Heart left ventricle (tissue), 16 donors: ENCODE measurements at regions not wholly inside any gene's neighbourhood (a gene's known extent, or its start where the extent isn't known, plus 50 kb on each side); places are given as distances from the start of the nearest gene placed in this dataset.

Experiments
- ATAC-seq, 4 donors: fragments of 200-7000 bp; cut with Tn5 transposase; one replicate each; pipeline ENCODE4 v1.9.1; 2020 to 2022; ENCODE audit warnings: moderate library complexity in 4 of 4, mild to moderate bottlenecking in 3 of 4, moderate number of reproducible peaks in 1 of 4
- DNase-seq, 5 donors: peaks; one replicate each; pipeline ENCODE4 v3.0.0-alpha.2; 2020
- H3K27ac ChIP-seq, 12 donors: fragments of 200-600 bp; sonication (generic) in 4 of 12; one replicate each; pipeline versions ENCODE4 v1.5.0 to v1.8.0; 2016 to 2022; ENCODE audit warnings: mild to moderate bottlenecking in 2 of 12
- H3K27me3 ChIP-seq, 9 donors: fragments of 200-600 bp; sonication (generic) in 2 of 9; one replicate each; pipeline versions ENCODE4 v1.5.1 to v1.8.0; 2016 to 2022; ENCODE audit warnings: mild to moderate bottlenecking in 3 of 9
- H3K36me3 ChIP-seq, 9 donors: fragments of 200-600 bp; sonication (generic) in 2 of 9; one replicate each; pipeline versions ENCODE4 v1.5.0 to v1.8.0; 2018 to 2022; ENCODE audit warnings: mild to moderate bottlenecking in 2 of 9
- H3K4me1 ChIP-seq, 12 donors: fragments of 200-600 bp; sonication (generic) in 4 of 12; one replicate each; pipeline versions ENCODE4 v1.5.0 to v1.8.0; 2016 to 2022; ENCODE audit warnings: mild to moderate bottlenecking in 3 of 12
- H3K4me3 ChIP-seq, 12 donors: fragments of 200-600 bp; sonication (generic) in 4 of 12; one replicate each; pipeline versions ENCODE4 v1.5.0 to v1.8.0; 2017 to 2022; ENCODE audit warnings: mild to moderate bottlenecking in 9 of 12, moderate library complexity in 4 of 12
- H3K9me3 ChIP-seq, 12 donors: fragments of 200-600 bp; sonication (generic) in 4 of 12; one replicate each; pipeline versions ENCODE4 v1.5.0 to v1.8.0; 2016 to 2022; ENCODE audit warnings: mild to moderate bottlenecking in 1 of 12
- POLR2A ChIP-seq, 2 donors: fragments of 450-650 bp; IDR thresholded peaks; one replicate each; pipeline ENCODE4 v1.6.1; 2017; ENCODE audit warnings: antibody characterized with exemption in 2 of 2, mild to moderate bottlenecking in 2 of 2, moderate library complexity in 2 of 2
- WGBS, 4 donors: extraction: QIAGEN DNeasy Blood & Tissue Kit in 2 of 4; methylation state at CpG; one replicate each; pipeline versions ENCODE4 v1.1.5 to v1.1.7; 2013 to 2018; 5-methylcytosine and 5-hydroxymethylcytosine counted together
- intact Hi-C, 10 donors: fragments of 100-400 bp; cut with DNase I; formaldehyde crosslinking; loops; one replicate each; pipeline versions ENCODE4 v1.11.1 to v1.14.2; 2022
- TF ChIP-seq, protein P1 (sequence below), 12 donors: fragments of 200-600 bp; sonication (generic) in 4 of 12; IDR thresholded peaks; one replicate each; pipeline versions ENCODE4 v1.5.0 to v1.8.0; 2018 to 2022; ENCODE audit warnings: antibody characterized with exemption in 12 of 12, mild to moderate bottlenecking in 5 of 12
- donor health status: ischemic (EF 13 %, LVEDD 7.1; RV severe dilation, severe dysfunction).
- donor health status: healthy with polysubstance abuse.
- donor health status: DM: no; HTN: yes; CAD: no.
- donor health status: DM: no; HTN: no; CAD: no.
- donor health status: ischemic (EF 25% LVEDD 6.9; RV normal size, moderate dysfunction).
- donor health status: ischemic (EF 25% LVEDD 5.7; RV mildly dilated, moderate dysfunction).
- donor health status: healthy.
- donor health status: DM: yes; HTN: yes; CAD: no.
- donor health status: ischemic (EF 35%, LVEDD 5.7; RV mildly dilated, moderate dysfunction).
- donor health status: nonischemic (EF 11% LVEDD 7.7; RV severe dilation, severe dysfunction).
- donor health status: DM: yes; HTN: yes; CAD: no.
- donor health status: PGD.
- donor health status: ischemic (EF 29% LVEDD 5.4; RV normal size, mild dysfunction).
- donor health status: nonischemic (EF 23%, LVEDD 6.1; RV moderate dilation, normal function).

DNA sequence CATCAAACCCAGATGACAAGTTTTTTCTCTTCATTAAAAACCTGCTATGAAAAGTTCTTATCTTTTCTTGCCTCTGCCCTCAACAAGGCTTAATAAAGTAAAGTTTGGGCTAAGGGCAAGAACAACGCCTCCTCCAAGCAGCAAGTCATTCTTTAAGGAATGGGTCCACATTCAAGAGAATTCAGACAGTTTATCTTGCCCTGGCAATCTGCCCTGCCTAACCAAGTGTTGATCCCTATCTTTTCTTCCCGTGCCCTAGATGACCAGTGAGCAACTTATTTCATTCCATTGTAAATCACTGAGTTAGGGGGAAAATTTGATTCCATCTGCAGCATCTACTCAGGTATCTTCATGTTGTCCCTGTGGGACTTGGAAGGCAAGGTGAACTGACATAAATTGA, 370.3 kb upstream of the DPPA4 start:
- no peak for TF ChIP-seq POLR2A (IDR thresholded peaks at IDR 0.05)
- TF ChIP-seq, protein P1, sequence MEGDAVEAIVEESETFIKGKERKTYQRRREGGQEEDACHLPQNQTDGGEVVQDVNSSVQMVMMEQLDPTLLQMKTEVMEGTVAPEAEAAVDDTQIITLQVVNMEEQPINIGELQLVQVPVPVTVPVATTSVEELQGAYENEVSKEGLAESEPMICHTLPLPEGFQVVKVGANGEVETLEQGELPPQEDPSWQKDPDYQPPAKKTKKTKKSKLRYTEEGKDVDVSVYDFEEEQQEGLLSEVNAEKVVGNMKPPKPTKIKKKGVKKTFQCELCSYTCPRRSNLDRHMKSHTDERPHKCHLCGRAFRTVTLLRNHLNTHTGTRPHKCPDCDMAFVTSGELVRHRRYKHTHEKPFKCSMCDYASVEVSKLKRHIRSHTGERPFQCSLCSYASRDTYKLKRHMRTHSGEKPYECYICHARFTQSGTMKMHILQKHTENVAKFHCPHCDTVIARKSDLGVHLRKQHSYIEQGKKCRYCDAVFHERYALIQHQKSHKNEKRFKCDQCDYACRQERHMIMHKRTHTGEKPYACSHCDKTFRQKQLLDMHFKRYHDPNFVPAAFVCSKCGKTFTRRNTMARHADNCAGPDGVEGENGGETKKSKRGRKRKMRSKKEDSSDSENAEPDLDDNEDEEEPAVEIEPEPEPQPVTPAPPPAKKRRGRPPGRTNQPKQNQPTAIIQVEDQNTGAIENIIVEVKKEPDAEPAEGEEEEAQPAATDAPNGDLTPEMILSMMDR (IDR thresholded peaks at IDR 0.05): no peak
- DNase-seq (no peak), ATAC-seq (no peak)
- Histone ChIP-seq H3K36me3 (no peaks in the 10 kb centered on the region), H3K27ac (no peak overlapping the region), H3K4me1 (no peaks in the 10 kb centered on the region), H3K4me3 (no peak overlapping the region), H3K27me3 (no peaks in the 10 kb centered on the region), H3K9me3 (peaks cover 0 to 7% (median 0%) of the 10 kb centered on the region in 12 donors)
- intact Hi-C loops: no loop called here
- WGBS, 4 donors: 63 to 70% (median 68%) methylated on average over 2 of the region's 2 CpGs

DNA sequence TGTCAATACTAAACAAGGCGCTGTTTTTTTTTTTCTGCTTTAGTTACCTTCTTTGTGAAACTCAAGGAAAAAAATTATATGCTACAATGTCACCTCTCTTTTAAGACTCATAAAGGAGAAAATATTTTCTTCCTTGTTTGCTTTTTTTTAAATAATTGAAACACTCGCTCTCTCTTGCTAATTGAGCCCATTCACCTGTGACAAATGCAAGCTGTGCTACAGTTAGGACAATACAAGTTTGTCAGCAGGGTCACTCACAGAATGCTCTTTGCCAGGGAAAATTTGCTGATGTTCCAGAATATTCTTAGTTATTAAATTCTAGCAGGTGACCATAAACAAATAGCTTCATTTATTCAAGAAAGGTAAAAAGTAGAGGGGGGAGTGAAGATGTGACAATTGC, 375.9 kb upstream of the DPPA4 start:
- H3K27me3 ChIP-seq: no peaks in the 10 kb centered on the region
- TF ChIP-seq, protein P1 (IDR thresholded peaks at IDR 0.05): no peak
- TF ChIP-seq POLR2A (IDR thresholded peaks at IDR 0.05): no peak
- DNase-seq (no peak), ATAC-seq (no peak)
- no peak overlapping the region for H3K27ac ChIP-seq
- no peaks in the 10 kb centered on the region for H3K36me3 ChIP-seq
- H3K4me3 ChIP-seq: no peak overlapping the region
- no peaks in the 10 kb centered on the region for H3K4me1 ChIP-seq
- WGBS, 4 donors: 66 to 75% (median 74%) methylated on average over 2 of the region's 2 CpGs
- intact Hi-C loops: no loop called here
- no peaks in the 10 kb centered on the region for H3K9me3 ChIP-seq

DNA sequence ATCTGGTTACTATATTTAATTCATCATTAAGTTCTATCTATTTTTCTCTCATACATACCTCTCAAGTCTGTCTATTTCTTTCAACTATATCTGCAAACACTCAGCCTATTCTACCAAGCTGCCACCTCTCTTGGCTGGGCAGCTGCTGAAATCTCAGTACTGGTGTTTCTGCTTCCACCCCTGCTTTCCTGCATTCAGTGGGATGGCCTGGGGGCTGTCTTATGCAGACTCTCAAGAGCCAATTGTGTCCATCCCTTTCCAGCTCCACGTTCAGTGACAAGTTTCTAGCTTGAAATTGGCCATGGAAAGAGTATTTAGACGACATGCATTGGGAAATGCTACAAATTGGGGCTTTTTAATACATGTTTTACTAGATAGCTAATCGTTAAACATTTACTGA, 378.4 kb upstream of the DPPA4 start:
- intact Hi-C loops: no loop called here
- H3K36me3 ChIP-seq: no peaks in the 10 kb centered on the region
- no peak overlapping the region for H3K4me3 ChIP-seq
- no peak for ATAC-seq
- no peaks in the 10 kb centered on the region for H3K27me3 ChIP-seq
- TF ChIP-seq, protein P1 (IDR thresholded peaks at IDR 0.05): no peak
- TF ChIP-seq POLR2A (IDR thresholded peaks at IDR 0.05): no peak
- no peak overlapping the region for H3K27ac ChIP-seq
- 38 to 51% (median 48%) methylated on average over 3 of the region's 3 CpGs for WGBS, 4 donors
- no peaks in the 10 kb centered on the region for H3K9me3 ChIP-seq
- no peak for DNase-seq
- H3K4me1 ChIP-seq: no peaks in the 10 kb centered on the region

DNA sequence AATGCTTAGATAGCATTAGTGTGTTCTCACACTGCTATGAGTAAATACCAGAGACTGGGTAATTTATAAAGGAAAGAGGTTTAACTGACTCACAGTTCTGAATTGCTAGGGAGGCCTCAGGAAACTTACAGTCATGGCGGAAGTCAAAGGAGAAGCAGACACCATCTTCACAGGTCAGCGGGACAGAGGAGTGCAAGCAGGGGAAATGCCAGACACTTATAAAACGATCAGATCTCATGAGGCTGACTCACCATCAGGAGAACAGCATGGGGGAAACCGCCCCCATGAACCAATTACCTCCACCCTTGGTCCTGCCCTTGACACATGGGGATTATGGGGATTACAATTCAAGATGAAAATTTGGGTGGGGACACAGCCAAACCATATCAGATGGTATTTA, 381.5 kb upstream of the DPPA4 start:
- H3K27ac ChIP-seq: no peak overlapping the region
- ATAC-seq: no peak
- intact Hi-C loops: no loop called here
- no peak for DNase-seq
- H3K36me3 ChIP-seq: no peaks in the 10 kb centered on the region
- H3K4me3 ChIP-seq: no peak overlapping the region
- H3K4me1 ChIP-seq: no peaks in the 10 kb centered on the region
- H3K9me3 ChIP-seq: no peaks in the 10 kb centered on the region
- 74 to 79% (median 75%) methylated on average over 4 of the region's 4 CpGs for WGBS, 4 donors
- TF ChIP-seq, protein P1 (IDR thresholded peaks at IDR 0.05): no peak
- TF ChIP-seq POLR2A (IDR thresholded peaks at IDR 0.05): no peak
- H3K27me3 ChIP-seq: no peaks in the 10 kb centered on the region
